Left lung (tissue), 4 donors: ENCODE measurements at regions not wholly inside any gene's neighbourhood (a gene's known extent, or its start where the extent isn't known, plus 50 kb on each side); places are given as distances from the start of the nearest gene placed in this dataset.
"Not testable (repeated sequence)": the region's sequence is repeated elsewhere in the genome, so short reads cannot be mapped to it uniquely, and the experiment has no call there.

Experiments
- ATAC-seq: fragments of 200-7000 bp; cut with Tn5 transposase; one replicate; pipeline ENCODE4 v1.9.1; 2020; ENCODE audit warnings: moderate library complexity
- DNase-seq, 4 donors: peaks; one replicate each; pipeline ENCODE4 v3.0.0-alpha.2; 2013 to 2020
- H3K27ac ChIP-seq, 2 donors: fragments of 200-600 bp; sonication (generic) in 1 of 2; one replicate each; pipeline versions ENCODE4 v1.5.0 to v1.8.0; 2020 to 2021
- H3K27me3 ChIP-seq, 2 donors: fragments of 200-600 bp; sonication (generic) in 1 of 2; one replicate each; pipeline versions ENCODE4 v1.5.0 to v1.8.0; 2020 to 2021
- H3K36me3 ChIP-seq, 2 donors: fragments of 200-600 bp; sonication (generic) in 1 of 2; one replicate each; pipeline versions ENCODE4 v1.5.0 to v1.8.0; 2020 to 2021
- H3K4me1 ChIP-seq, 2 donors: fragments of 200-600 bp; one replicate each; pipeline ENCODE4 v1.8.0; 2021
- H3K4me3 ChIP-seq, 2 donors: fragments of 200-600 bp; sonication (generic) in 1 of 2; one replicate each; pipeline versions ENCODE4 v1.5.0 to v1.8.0; 2020 to 2021; ENCODE audit warnings: mild to moderate bottlenecking in 1 of 2
- H3K9me3 ChIP-seq, 2 donors: fragments of 200-600 bp; sonication (generic) in 1 of 2; one replicate each; pipeline versions ENCODE4 v1.5.0 to v1.8.0; 2020 to 2021
- CTCF ChIP-seq, 2 donors: fragments of 200-600 bp; sonication (generic) in 1 of 2; IDR thresholded peaks; one replicate each; pipeline versions ENCODE4 v1.5.0 to v1.8.0; 2021; ENCODE audit warnings: antibody characterized with exemption in 2 of 2
- intact Hi-C, 2 donors: fragments of 100-400 bp; cut with DNase I; formaldehyde crosslinking; loops; one replicate each; pipeline versions ENCODE4 v1.11.2 to v1.14.2; 2022
- donor health status: DM: no; HTN: yes; CAD: no.
- donor health status: DM: no; HTN: no; CAD: no.

- Histone ChIP-seq H3K9me3 (no peaks in the 10 kb centered on the region), H3K36me3 (no peaks in the 10 kb centered on the region), H3K4me1 (no peaks in the 10 kb centered on the region), H3K27ac (no peak overlapping the region), H3K27me3 (no peaks in the 10 kb centered on the region), H3K4me3 (no peak overlapping the region)
- DNase-seq (no peak), ATAC-seq (no peak)
- intact Hi-C loops = no loop called here
- TF ChIP-seq CTCF (IDR thresholded peaks at IDR 0.05) = no peak
Observed at GRCh38 chr10:64113792-64114191, 592.6 kb downstream of the REEP3 start.

- DNase-seq (no peak), ATAC-seq (no peak)
- TF ChIP-seq CTCF (IDR thresholded peaks at IDR 0.05) = no peak
- H3K27me3 ChIP-seq = no peaks in the 10 kb centered on the region
- H3K9me3 ChIP-seq = no peaks in the 10 kb centered on the region
- no peaks in the 10 kb centered on the region for H3K4me1 ChIP-seq
- H3K27ac ChIP-seq = no peak overlapping the region
- no peak overlapping the region for H3K4me3 ChIP-seq
- no peaks in the 10 kb centered on the region for H3K36me3 ChIP-seq
- intact Hi-C loops = no loop called here
Observed at GRCh38 chr10:64115471-64115870, 594.3 kb downstream of the REEP3 start.

- ATAC-seq (peak; percentile 33), DNase-seq (peak in 2 of 4 donors; percentile 8 to 11)
- Histone ChIP-seq H3K27ac (no peak overlapping the region), H3K9me3 (no peaks in the 10 kb centered on the region), H3K4me1 (no peaks in the 10 kb centered on the region), H3K4me3 (no peak overlapping the region), H3K27me3 (no peaks in the 10 kb centered on the region), H3K36me3 (no peaks in the 10 kb centered on the region)
- intact Hi-C loops = no loop called here
- peak in 1 of 2 donors; percentile 39 for TF ChIP-seq CTCF (IDR thresholded peaks at IDR 0.05)
Observed at GRCh38 chr10:64115908-64116643, 594.9 kb downstream of the REEP3 start.

- Histone ChIP-seq H3K4me1 (no peaks in the 10 kb centered on the region), H3K36me3 (no peaks in the 10 kb centered on the region), H3K27me3 (no peaks in the 10 kb centered on the region), H3K27ac (no peak overlapping the region), H3K9me3 (no peaks in the 10 kb centered on the region), H3K4me3 (no peak overlapping the region)
- TF ChIP-seq CTCF (IDR thresholded peaks at IDR 0.05) = no peak
- intact Hi-C loops = no loop called here
- ATAC-seq (no peak), DNase-seq (no peak)
Observed at GRCh38 chr10:64116707-64117106, 595.5 kb downstream of the REEP3 start.

- Histone ChIP-seq H3K36me3 (no peaks in the 10 kb centered on the region), H3K9me3 (no peaks in the 10 kb centered on the region), H3K4me3 (no peak overlapping the region), H3K27ac (no peak overlapping the region), H3K4me1 (no peaks in the 10 kb centered on the region), H3K27me3 (no peaks in the 10 kb centered on the region)
- ATAC-seq (no peak), DNase-seq (no peak)
- TF ChIP-seq CTCF (IDR thresholded peaks at IDR 0.05) = no peak
- intact Hi-C loops = no loop called here
Observed at GRCh38 chr10:64118736-64119135, 597.5 kb downstream of the REEP3 start.

GRCh38 chr10:64120301-64120980 lies 599.2 kb downstream of the REEP3 start:
- H3K9me3 ChIP-seq, ATAC-seq, intact Hi-C loops, H3K4me3 ChIP-seq, DNase-seq, H3K27me3 ChIP-seq, H3K4me1 ChIP-seq, H3K27ac ChIP-seq, H3K36me3 ChIP-seq: not testable (repeated sequence)
